ENCODE measurements at regions not wholly inside any gene's neighbourhood (a gene's known extent, or its start where the extent isn't known, plus 50 kb on each side); places are given as distances from the start of the nearest gene placed in this dataset.

GRCh38 chr6:132147530-132148011 lies 196.4 kb upstream of the CCN2 start:
- no peak overlapping the region for H3K27ac Mint-ChIP-seq (ENCODE audit: unreplicated experiment)
- H3K9me3 Mint-ChIP-seq (ENCODE audit: unreplicated experiment): peaks cover 5% of the 10 kb centered on the region
- H3K36me3 Mint-ChIP-seq (ENCODE audit: unreplicated experiment): peaks cover 2% of the 10 kb centered on the region
- no peak overlapping the region for H3K4me3 Mint-ChIP-seq (ENCODE audit: unreplicated experiment)
- TF ChIP-seq CTCF (IDR thresholded peaks at IDR 0.05): no peak
- H3K27me3 Mint-ChIP-seq (ENCODE audit: unreplicated experiment): no peaks in the 10 kb centered on the region
- peaks cover 20% of the 10 kb centered on the region for H3K4me1 Mint-ChIP-seq (ENCODE audit: unreplicated experiment)
- DNase-seq (ENCODE audit: extremely low spot score, unreplicated experiment): no peak

- TF ChIP-seq CTCF (IDR thresholded peaks at IDR 0.05): no peak
- Mint-ChIP-seq H3K36me3 (ENCODE audit: unreplicated experiment) (peaks cover 2% of the 10 kb centered on the region), H3K4me3 (ENCODE audit: unreplicated experiment) (no peak overlapping the region), H3K9me3 (ENCODE audit: unreplicated experiment) (no peaks in the 10 kb centered on the region), H3K27ac (ENCODE audit: unreplicated experiment) (no peak overlapping the region), H3K27me3 (ENCODE audit: unreplicated experiment) (no peaks in the 10 kb centered on the region), H3K4me1 (ENCODE audit: unreplicated experiment) (peaks cover 23% of the 10 kb centered on the region)
- DNase-seq (ENCODE audit: extremely low spot score, unreplicated experiment): no peak
These were observed 193.3 kb upstream of the CCN2 start for GRCh38 chr6:132144456-132144855.

DNA sequence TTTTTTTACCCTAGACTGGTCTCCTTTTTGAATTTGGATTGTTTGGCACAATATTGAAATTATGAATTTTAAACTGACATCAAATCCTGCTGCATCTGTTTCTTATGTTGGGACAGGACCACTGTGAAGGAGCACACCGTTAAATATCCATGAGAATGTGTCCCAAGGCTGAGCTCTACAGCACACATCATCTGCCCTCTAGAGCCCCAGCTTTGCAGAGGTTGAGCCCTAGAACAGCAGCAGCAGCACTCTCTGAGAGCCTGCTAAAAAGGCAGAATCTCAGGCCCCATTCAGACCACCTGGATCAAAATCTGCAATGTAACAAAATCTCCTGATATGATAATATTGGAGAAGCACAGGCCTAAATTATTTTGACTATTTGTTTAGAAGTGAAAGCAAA lies 192.1 kb upstream of the CCN2 start:
- no peaks in the 10 kb centered on the region for H3K9me3 Mint-ChIP-seq (ENCODE audit: unreplicated experiment)
- no peak for DNase-seq (ENCODE audit: extremely low spot score, unreplicated experiment)
- no peak for TF ChIP-seq CTCF (IDR thresholded peaks at IDR 0.05)
- no peaks in the 10 kb centered on the region for H3K27me3 Mint-ChIP-seq (ENCODE audit: unreplicated experiment)
- H3K4me3 Mint-ChIP-seq (ENCODE audit: unreplicated experiment): no peak overlapping the region
- H3K27ac Mint-ChIP-seq (ENCODE audit: unreplicated experiment): no peak overlapping the region
- H3K4me1 Mint-ChIP-seq (ENCODE audit: unreplicated experiment): peaks cover 21% of the 10 kb centered on the region
- H3K36me3 Mint-ChIP-seq (ENCODE audit: unreplicated experiment): peaks cover 2% of the 10 kb centered on the region

- Mint-ChIP-seq H3K27me3 (ENCODE audit: unreplicated experiment) (no peaks in the 10 kb centered on the region), H3K9me3 (ENCODE audit: unreplicated experiment) (no peaks in the 10 kb centered on the region)
- DNase-seq (ENCODE audit: extremely low spot score, unreplicated experiment): no peak
These were observed 191.6 kb upstream of the CCN2 start for GRCh38 chr6:132142768-132143167.

DNA sequence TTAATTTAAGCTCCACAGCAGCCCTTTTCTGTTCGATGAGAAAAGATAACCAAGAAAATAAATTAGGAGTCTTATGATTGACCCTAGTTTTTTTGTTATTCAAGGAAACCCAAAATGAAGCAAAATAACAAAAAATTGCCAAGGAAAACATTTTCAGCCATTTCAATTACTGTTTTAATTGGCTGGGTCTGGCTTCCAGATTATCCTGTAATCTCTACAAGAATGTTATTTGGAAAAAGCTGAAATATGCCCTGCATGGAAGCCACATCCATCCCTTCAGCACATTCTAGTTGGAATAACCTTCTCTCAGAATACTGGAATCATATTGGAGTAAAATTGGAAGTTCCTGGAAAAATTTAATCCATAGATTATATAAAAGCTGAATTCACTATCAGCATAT lies 191.1 kb upstream of the CCN2 start:
- TF ChIP-seq CTCF (IDR thresholded peaks at IDR 0.05): no peak
- H3K4me1 Mint-ChIP-seq (ENCODE audit: unreplicated experiment): peaks cover 13% of the 10 kb centered on the region
- H3K27ac Mint-ChIP-seq (ENCODE audit: unreplicated experiment): no peak overlapping the region
- peaks cover 2% of the 10 kb centered on the region for H3K36me3 Mint-ChIP-seq (ENCODE audit: unreplicated experiment)
- no peaks in the 10 kb centered on the region for H3K27me3 Mint-ChIP-seq (ENCODE audit: unreplicated experiment)
- H3K4me3 Mint-ChIP-seq (ENCODE audit: unreplicated experiment): no peak overlapping the region
- no peaks in the 10 kb centered on the region for H3K9me3 Mint-ChIP-seq (ENCODE audit: unreplicated experiment)
- DNase-seq (ENCODE audit: extremely low spot score, unreplicated experiment): no peak

More at GRCh38 chr6:132142768-132143167, 191.6 kb upstream of the CCN2 start:
- no peak overlapping the region for H3K4me3 Mint-ChIP-seq (ENCODE audit: unreplicated experiment)
- H3K4me1 Mint-ChIP-seq (ENCODE audit: unreplicated experiment): peaks cover 17% of the 10 kb centered on the region
- peaks cover 2% of the 10 kb centered on the region for H3K36me3 Mint-ChIP-seq (ENCODE audit: unreplicated experiment)
- no peak for TF ChIP-seq CTCF (IDR thresholded peaks at IDR 0.05)
- no peak overlapping the region for H3K27ac Mint-ChIP-seq (ENCODE audit: unreplicated experiment)
